ENCODE measurements at regions not wholly inside any gene's neighbourhood (a gene's known extent, or its start where the extent isn't known, plus 50 kb on each side); places are given as distances from the start of the nearest gene placed in this dataset.

GRCh38 chr2:138446043-138446442, 55.5 kb upstream of the SPOPL start:
- no peak for TF ChIP-seq CTCF (IDR thresholded peaks at IDR 0.05)
- TF ChIP-seq POLR2A (IDR thresholded peaks at IDR 0.05) = no peak
- no peak for TF ChIP-seq POLR2AphosphoS5 (IDR thresholded peaks at IDR 0.05)
- TF ChIP-seq EP300 (IDR thresholded peaks at IDR 0.05) = no peak
